ENCODE measurements at regions not wholly inside any gene's neighbourhood (a gene's known extent, or its start where the extent isn't known, plus 50 kb on each side); places are given as distances from the start of the nearest gene placed in this dataset.
"Not testable (repeated sequence)": the region's sequence is repeated elsewhere in the genome, so short reads cannot be mapped to it uniquely, and the experiment has no call there.

GRCh38 chr5:2537378-2538145 is 213.9 kb downstream of the IRX2 start:
- DNase-seq (ENCODE audit: low read depth, low spot score): no peak
- no peak for TF ChIP-seq CTCF (IDR thresholded peaks at IDR 0.05; ENCODE audit: low read depth, low read length)
- H3K4me3 ChIP-seq (ENCODE audit: low read depth, low read length): no peak overlapping the region
- in situ Hi-C loops (cut with HindIII; ENCODE audit: low sequenced_read_pairs): no loop called here

DNA sequence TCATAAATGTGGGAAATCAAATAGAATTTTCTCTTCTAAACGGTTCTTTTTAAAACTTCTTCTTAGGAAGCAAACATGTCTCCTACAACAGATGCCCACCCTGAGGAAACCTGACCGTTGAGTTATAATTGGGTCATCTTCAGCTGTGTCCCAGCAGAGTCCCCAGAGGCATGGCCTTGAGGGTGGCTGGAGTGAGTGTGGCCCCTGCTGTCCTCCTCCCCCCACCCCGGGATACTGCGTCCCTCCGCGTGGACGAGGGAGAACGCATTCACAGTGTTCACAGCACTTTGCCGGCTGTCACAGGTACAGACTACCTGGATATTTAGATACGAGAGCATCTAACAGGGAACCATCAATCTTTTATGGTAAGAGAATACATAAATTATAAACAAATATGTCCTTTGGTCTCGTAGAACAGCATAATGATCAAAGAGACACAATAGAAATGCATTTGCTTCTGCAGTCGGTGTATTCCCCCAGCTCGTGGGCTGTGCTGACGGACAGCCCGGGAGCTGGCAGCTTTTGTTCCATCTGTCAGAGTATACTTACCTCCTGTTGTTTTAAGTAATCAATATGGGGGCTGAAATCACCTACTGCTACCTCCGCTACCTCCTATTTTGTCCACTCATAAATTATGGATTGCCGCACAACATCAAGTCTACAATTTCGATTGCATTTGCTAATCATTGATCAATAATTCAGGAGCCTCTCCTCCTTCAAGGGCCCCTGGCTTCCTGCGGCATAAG is 214.7 kb downstream of the IRX2 start:
- H3K4me3 ChIP-seq (ENCODE audit: low read depth, low read length): no peak overlapping the region
- DNase-seq (ENCODE audit: low read depth, low spot score): no peak
- in situ Hi-C loops (cut with HindIII; ENCODE audit: low sequenced_read_pairs): no loop called here
- TF ChIP-seq CTCF (IDR thresholded peaks at IDR 0.05; ENCODE audit: low read depth, low read length): no peak

DNA sequence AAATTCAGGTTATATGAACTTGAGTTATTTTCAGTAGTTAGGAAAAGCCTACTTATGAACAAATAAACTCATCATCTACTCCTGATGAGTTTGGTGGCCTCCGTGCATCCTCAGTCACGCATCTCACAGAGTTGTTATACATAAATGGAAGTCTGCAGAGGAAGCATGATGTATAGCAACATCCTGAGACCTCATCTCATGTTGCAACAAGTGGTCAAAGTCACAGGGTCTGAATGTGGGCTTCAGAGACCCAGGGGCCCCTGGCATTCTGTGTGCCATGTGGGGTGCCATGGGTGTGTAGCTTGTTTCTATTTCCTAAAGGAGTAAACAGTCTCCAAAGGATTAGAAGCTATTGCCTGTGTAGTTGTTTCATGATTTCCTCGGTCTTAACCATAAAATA is 216.5 kb downstream of the IRX2 start:
- H3K4me3 ChIP-seq (ENCODE audit: low read depth, low read length): no peak overlapping the region
- TF ChIP-seq CTCF (IDR thresholded peaks at IDR 0.05; ENCODE audit: low read depth, low read length): no peak
- in situ Hi-C loops (cut with HindIII; ENCODE audit: low sequenced_read_pairs): no loop called here
- DNase-seq (ENCODE audit: low read depth, low spot score): no peak

GRCh38 chr5:2534251-2534650 is 217.2 kb downstream of the IRX2 start:
- no peak for TF ChIP-seq CTCF (IDR thresholded peaks at IDR 0.05; ENCODE audit: low read depth, low read length)
- H3K4me3 ChIP-seq (ENCODE audit: low read depth, low read length): no peak overlapping the region
- DNase-seq (ENCODE audit: low read depth, low spot score): no peak
- in situ Hi-C loops (cut with HindIII; ENCODE audit: low sequenced_read_pairs): no loop called here

GRCh38 chr5:2533848-2534247 is 217.6 kb downstream of the IRX2 start:
- H3K4me3 ChIP-seq (ENCODE audit: low read depth, low read length); DNase-seq (ENCODE audit: low read depth, low spot score); in situ Hi-C loops (cut with HindIII; ENCODE audit: low sequenced_read_pairs): not testable (repeated sequence)

DNA sequence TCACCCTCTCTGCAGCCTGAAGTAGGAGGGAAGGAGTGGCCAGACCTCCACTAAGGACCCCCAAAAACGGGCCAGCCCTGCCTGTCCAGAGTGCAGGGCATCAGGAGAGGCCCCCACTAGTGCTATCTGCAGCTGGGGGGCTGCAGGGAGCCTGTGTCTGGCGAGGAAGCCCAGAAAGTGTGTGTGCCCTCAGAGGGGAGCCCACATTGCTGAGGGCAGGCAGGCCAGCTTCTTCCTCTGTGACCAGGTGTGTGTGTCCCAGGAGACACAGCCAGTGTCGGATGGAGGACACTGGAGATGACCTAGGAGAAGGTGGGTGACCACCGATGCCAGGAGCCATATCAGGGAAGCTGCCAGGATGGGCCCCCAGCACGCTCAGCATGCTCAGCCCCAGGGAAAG is 218.7 kb downstream of the IRX2 start:
- in situ Hi-C loops (cut with HindIII; ENCODE audit: low sequenced_read_pairs): no loop called here
- no peak overlapping the region for H3K4me3 ChIP-seq (ENCODE audit: low read depth, low read length)
- no peak for DNase-seq (ENCODE audit: low read depth, low spot score)
- no peak for TF ChIP-seq CTCF (IDR thresholded peaks at IDR 0.05; ENCODE audit: low read depth, low read length)

- in situ Hi-C loops (cut with HindIII; ENCODE audit: low sequenced_read_pairs): no loop called here
- DNase-seq (ENCODE audit: low read depth, low spot score): no peak
- no peak overlapping the region for H3K4me3 ChIP-seq (ENCODE audit: low read depth, low read length)
- TF ChIP-seq CTCF (IDR thresholded peaks at IDR 0.05; ENCODE audit: low read depth, low read length): no peak
Observed at GRCh38 chr5:2531318-2531717, 220.2 kb downstream of the IRX2 start.

All from astrocyte of the spinal cord (primary cell).